NCI-H1105 (cell line): ENCODE measurements at regions not wholly inside any gene's neighbourhood (a gene's known extent, or its start where the extent isn't known, plus 50 kb on each side); places are given as distances from the start of the nearest gene placed in this dataset.
"Not testable (repeated sequence)": the region's sequence is repeated elsewhere in the genome, so short reads cannot be mapped to it uniquely, and the experiment has no call there.

Experiments used
- DNase-seq: peaks from one replicate; lab custom pipeline; 2025; lab: John Stamatoyannopoulos, UW

- DNase-seq = no peak
Observed at GRCh38 chr1:215287362-215287761, 204.8 kb downstream of the KCNK2 start.

- DNase-seq = no peak
Observed at GRCh38 chr1:215290018-215290417, 207.5 kb downstream of the KCNK2 start.

GRCh38 chr1:215292932-215293331 is 210.4 kb downstream of the KCNK2 start:
- DNase-seq = no peak

GRCh38 chr1:215306426-215306825 is 223.9 kb downstream of the KCNK2 start:
- no peak for DNase-seq

GRCh38 chr1:215321802-215322201 is 239.3 kb downstream of the KCNK2 start:
- no peak for DNase-seq

GRCh38 chr1:215323992-215324391 is 241.5 kb downstream of the KCNK2 start:
- DNase-seq = not testable (repeated sequence)

GRCh38 chr1:215330426-215330825 is 236.7 kb upstream of the KCTD3 start:
- DNase-seq = no peak

- no peak for DNase-seq
Observed at GRCh38 chr1:215344539-215344938, 222.6 kb upstream of the KCTD3 start.

- DNase-seq = no peak
Observed at GRCh38 chr1:215345208-215345607, 221.9 kb upstream of the KCTD3 start.

GRCh38 chr1:215345766-215346165 is 221.3 kb upstream of the KCTD3 start:
- DNase-seq = no peak

GRCh38 chr1:215357901-215358300 is 209.2 kb upstream of the KCTD3 start:
- DNase-seq = no peak

- DNase-seq = no peak
Observed at GRCh38 chr1:215358356-215358755, 208.7 kb upstream of the KCTD3 start.

- no peak for DNase-seq
Observed at GRCh38 chr1:215360031-215360430, 207.1 kb upstream of the KCTD3 start.

GRCh38 chr1:215360758-215361157 is 206.3 kb upstream of the KCTD3 start:
- DNase-seq = no peak

GRCh38 chr1:215375381-215375780 is 191.7 kb upstream of the KCTD3 start:
- DNase-seq = no peak

- DNase-seq = no peak
Observed at GRCh38 chr1:215376544-215377264, 190.4 kb upstream of the KCTD3 start.

- DNase-seq = no peak
Observed at GRCh38 chr1:215377746-215378145, 189.4 kb upstream of the KCTD3 start.

GRCh38 chr1:215380566-215380965 is 186.5 kb upstream of the KCTD3 start:
- no peak for DNase-seq

GRCh38 chr1:215393476-215393875 is 173.6 kb upstream of the KCTD3 start:
- no peak for DNase-seq

GRCh38 chr1:215394084-215394991 is 172.8 kb upstream of the KCTD3 start:
- DNase-seq = no peak

- DNase-seq = no peak
Observed at GRCh38 chr1:215397106-215397505, 170.0 kb upstream of the KCTD3 start.

- no peak for DNase-seq
Observed at GRCh38 chr1:215397843-215398242, 169.3 kb upstream of the KCTD3 start.

- DNase-seq = no peak
Observed at GRCh38 chr1:215399787-215400186, 167.3 kb upstream of the KCTD3 start.
